NCI-H146 (cell line): ENCODE measurements at regions not wholly inside any gene's neighbourhood (a gene's known extent, or its start where the extent isn't known, plus 50 kb on each side); places are given as distances from the start of the nearest gene placed in this dataset.

Experiments used
- DNase-seq: peaks from one replicate; lab custom pipeline; 2025; lab: John Stamatoyannopoulos, UW

- no peak for DNase-seq
Measured at GRCh38 chr9:115209601-115210306, 91.8 kb upstream of the TNC start.

GRCh38 chr9:115210699-115211098, 92.7 kb upstream of the TNC start:
- no peak for DNase-seq

GRCh38 chr9:115211413-115212124, 93.6 kb upstream of the TNC start:
- no peak for DNase-seq

GRCh38 chr9:115212125-115212605, 94.2 kb upstream of the TNC start:
- no peak for DNase-seq

- no peak for DNase-seq
Measured at GRCh38 chr9:115212832-115213231, 94.9 kb upstream of the TNC start.

GRCh38 chr9:115213818-115214334, 95.9 kb upstream of the TNC start:
- DNase-seq: no peak

- no peak for DNase-seq
Measured at GRCh38 chr9:115216873-115217272, 98.9 kb upstream of the TNC start.

- no peak for DNase-seq
Measured at GRCh38 chr9:115220319-115221005, 102.5 kb upstream of the TNC start.

- DNase-seq: no peak
Measured at GRCh38 chr9:115223471-115223870, 105.5 kb upstream of the TNC start.

GRCh38 chr9:115225459-115226116, 107.6 kb upstream of the TNC start:
- no peak for DNase-seq

GRCh38 chr9:115226152-115226551, 108.2 kb upstream of the TNC start:
- DNase-seq: no peak

GRCh38 chr9:115229496-115229895, 111.5 kb upstream of the TNC start:
- no peak for DNase-seq

- DNase-seq: no peak
Measured at GRCh38 chr9:115230924-115231515, 113.1 kb upstream of the TNC start.

GRCh38 chr9:115232181-115232774, 114.3 kb upstream of the TNC start:
- DNase-seq: no peak

- DNase-seq: no peak
Measured at GRCh38 chr9:115234094-115234493, 116.1 kb upstream of the TNC start.

- no peak for DNase-seq
Measured at GRCh38 chr9:115235221-115235620, 117.3 kb upstream of the TNC start.

- DNase-seq: no peak
Measured at GRCh38 chr9:115237385-115237998, 119.5 kb upstream of the TNC start.

- no peak for DNase-seq
Measured at GRCh38 chr9:115240676-115241075, 122.7 kb upstream of the TNC start.

- no peak for DNase-seq
Measured at GRCh38 chr9:115241641-115242040, 123.7 kb upstream of the TNC start.

GRCh38 chr9:115249488-115249887, 131.5 kb upstream of the TNC start:
- no peak for DNase-seq

- DNase-seq: no peak
Measured at GRCh38 chr9:115250621-115251032, 132.7 kb upstream of the TNC start.
